Stimulated activated CD4-positive, alpha-beta T cell treated with anti-CD3 and anti-CD28 coated beads, TNF-alpha, amount 100 ng/mL, for 4 hours (primary cell): ENCODE measurements at regions not wholly inside any gene's neighbourhood (a gene's known extent, or its start where the extent isn't known, plus 50 kb on each side); places are given as distances from the start of the nearest gene placed in this dataset.

Experiments used
- DNase-seq, 3 experiments: peaks; one replicate each; pipeline ENCODE4 v3.0.0-alpha.2; 2020; ENCODE audit warnings: low read depth in 3 of 3

GRCh38 chr5:71945436-71945835, 161.8 kb upstream of the MAP1B start:
- DNase-seq: no peak

GRCh38 chr5:71946343-71947030, 160.8 kb upstream of the MAP1B start:
- no peak for DNase-seq

GRCh38 chr5:71948206-71948605, 159.1 kb upstream of the MAP1B start:
- DNase-seq: no peak

GRCh38 chr5:71949772-71950171, 157.5 kb upstream of the MAP1B start:
- no peak for DNase-seq

GRCh38 chr5:71953866-71954265, 153.4 kb upstream of the MAP1B start:
- DNase-seq: no peak

GRCh38 chr5:71954329-71954728, 152.9 kb upstream of the MAP1B start:
- no peak for DNase-seq

GRCh38 chr5:71955723-71956122, 151.6 kb upstream of the MAP1B start:
- DNase-seq: no peak

GRCh38 chr5:71957292-71957898, 149.9 kb upstream of the MAP1B start:
- DNase-seq: no peak

- no peak for DNase-seq
Measured at GRCh38 chr5:71960195-71960594, 147.1 kb upstream of the MAP1B start.

- DNase-seq: no peak
Measured at GRCh38 chr5:71961786-71962185, 145.5 kb upstream of the MAP1B start.

GRCh38 chr5:71969460-71969859, 137.8 kb upstream of the MAP1B start:
- no peak for DNase-seq

GRCh38 chr5:71971862-71972261, 135.4 kb upstream of the MAP1B start:
- DNase-seq: no peak

- no peak for DNase-seq
Measured at GRCh38 chr5:71972777-71973473, 134.3 kb upstream of the MAP1B start.

GRCh38 chr5:71973563-71973962, 133.7 kb upstream of the MAP1B start:
- DNase-seq: no peak

- DNase-seq: no peak
Measured at GRCh38 chr5:71974165-71974564, 133.1 kb upstream of the MAP1B start.

- DNase-seq: no peak
Measured at GRCh38 chr5:71974622-71975021, 132.7 kb upstream of the MAP1B start.

GRCh38 chr5:71976449-71976848, 130.8 kb upstream of the MAP1B start:
- DNase-seq: no peak

- DNase-seq: no peak
Measured at GRCh38 chr5:71977311-71977710, 130.0 kb upstream of the MAP1B start.

GRCh38 chr5:71978216-71978615, 129.1 kb upstream of the MAP1B start:
- no peak for DNase-seq

GRCh38 chr5:71982717-71983395, 124.4 kb upstream of the MAP1B start:
- DNase-seq: no peak

- DNase-seq: no peak
Measured at GRCh38 chr5:71986101-71986500, 121.2 kb upstream of the MAP1B start.

GRCh38 chr5:71988808-71989207, 118.5 kb upstream of the MAP1B start:
- DNase-seq: no peak

GRCh38 chr5:71993600-71993999, 113.7 kb upstream of the MAP1B start:
- no peak for DNase-seq
